A673 (cell line): ENCODE measurements at regions not wholly inside any gene's neighbourhood (a gene's known extent, or its start where the extent isn't known, plus 50 kb on each side); places are given as distances from the start of the nearest gene placed in this dataset.
A peak's percentile ranks its signal among the peaks of the same experiment; 100 is the strongest.

Experiments
- BruUV-seq: library from RNA; stranded (reverse); fragments of 400-500 nt; replicated peaks from 2 replicates; lab custom pipeline; 2021; lab: Mats Ljungman, UMichigan
- CTCF ChIA-PET: fragments of 300-600 bp; sonication (Branson Sonifier 250); formaldehyde crosslinking; loops from one replicate; lab custom pipeline; 2022; ENCODE audit warnings: antibody characterized with exemption; lab: Charles Lee
- POLR2A ChIA-PET: fragments of 300-600 bp; sonication (Branson Sonifier 250); formaldehyde crosslinking; loops from one replicate; lab custom pipeline; 2022; ENCODE audit warnings: antibody characterized with exemption; ENCODE audit not compliant: low non-redundant PET; lab: Charles Lee
- DNase-seq: peaks from one replicate; pipeline ENCODE4 v3.0.0-alpha.2; 2015; ENCODE audit warnings: low spot score
- H3K27ac ChIP-seq: fragments of 200-600 bp; sonication (generic); 2 replicates; pipeline ENCODE4 v1.5.1; 2016; ENCODE audit warnings: mixed run types, low read depth, mild to moderate bottlenecking, mixed read lengths, antibody characterized with exemption, low read length; ENCODE audit not compliant: poor library complexity, severe bottlenecking
- H3K27me3 ChIP-seq: fragments of 200-600 bp; sonication (generic); replicated peaks from 2 replicates; pipeline ENCODE4 v1.6.1; 2017; ENCODE audit warnings: mixed run types, low read depth, mild to moderate bottlenecking, mixed read lengths, antibody characterized with exemption, low read length; ENCODE audit not compliant: insufficient read depth, poor library complexity
- H3K36me3 ChIP-seq: fragments of 200-600 bp; sonication (generic); 2 replicates; pipeline ENCODE4 v1.6.1; 2016; ENCODE audit warnings: mixed run types, mild to moderate bottlenecking, mixed read lengths, antibody characterized with exemption, low read length; ENCODE audit not compliant: insufficient read depth, poor library complexity, severe bottlenecking
- H3K4me1 ChIP-seq: fragments of 200-600 bp; sonication (generic); 2 replicates; pipeline ENCODE4 v1.6.1; 2017; ENCODE audit warnings: mixed run types, mild to moderate bottlenecking, mixed read lengths, antibody characterized with exemption, low read length; ENCODE audit not compliant: insufficient read depth, poor library complexity, severe bottlenecking
- H3K4me3 ChIP-seq: fragments of 200-600 bp; sonication (generic); 2 replicates; pipeline ENCODE4 v1.5.1; 2016; ENCODE audit warnings: low read depth, mixed run types, mild to moderate bottlenecking, mixed read lengths, low read length; ENCODE audit not compliant: poor library complexity, severe bottlenecking
- H3K9me3 ChIP-seq: fragments of 200-600 bp; sonication (generic); 2 replicates; pipeline ENCODE4 v1.6.1; 2016; ENCODE audit warnings: mixed run types, low read depth, mild to moderate bottlenecking, mixed read lengths, antibody characterized with exemption, low read length; ENCODE audit not compliant: poor library complexity, severe bottlenecking
- CTCF ChIP-seq: fragments of 300-800, 200-600 bp; sonication (generic); conservative IDR thresholded peaks from 2 replicates; pipeline ENCODE4 v1.5.1; 2017; ENCODE audit warnings: low read depth, mild to moderate bottlenecking, antibody characterized with exemption, low read length, moderate library complexity, mixed read lengths
- EZH2 ChIP-seq: fragments of 200-600 bp; sonication (generic); IDR thresholded peaks from 2 replicates; pipeline ENCODE4 v1.6.1; 2017; ENCODE audit warnings: borderline replicate concordance, low read depth, mild to moderate bottlenecking, mixed read lengths, antibody characterized with exemption, low read length; ENCODE audit not compliant: poor library complexity, severe bottlenecking
- intact Hi-C: fragments of 100-400 bp; cut with micrococcal nuclease; formaldehyde crosslinking; loops from one replicate; pipeline ENCODE4 v1.10.0; 2022; ENCODE audit not compliant: unreplicated experiment

GRCh38 chr1:24992124-24992760 lies 62.2 kb upstream of the RUNX3 start:
- H3K4me1 ChIP-seq = no peaks in the 10 kb centered on the region
- no peaks in the 10 kb centered on the region for H3K27me3 ChIP-seq
- intact Hi-C loops = no loop called here
- no TSS peak for BruUV-seq
- ChIA-PET POLR2A (no interaction called here), CTCF (no interaction called here)
- TF ChIP-seq CTCF = no peak
- no peak for TF ChIP-seq EZH2
- no peaks in the 10 kb centered on the region for H3K36me3 ChIP-seq
- no peak for DNase-seq
- H3K27ac ChIP-seq = no peak overlapping the region
- H3K9me3 ChIP-seq = no peaks in the 10 kb centered on the region
- no peak overlapping the region for H3K4me3 ChIP-seq

GRCh38 chr1:24991697-24992096 lies 61.6 kb upstream of the RUNX3 start:
- intact Hi-C loops = no loop called here
- TF ChIP-seq EZH2 (no peak), CTCF (no peak)
- ChIA-PET CTCF (no interaction called here), POLR2A (no interaction called here)
- no TSS peak for BruUV-seq
- Histone ChIP-seq H3K27ac (no peak overlapping the region), H3K4me1 (no peaks in the 10 kb centered on the region), H3K36me3 (no peaks in the 10 kb centered on the region), H3K4me3 (no peak overlapping the region), H3K9me3 (no peaks in the 10 kb centered on the region), H3K27me3 (no peaks in the 10 kb centered on the region)
- no peak for DNase-seq

GRCh38 chr1:24990779-24991641 lies 60.9 kb upstream of the RUNX3 start:
- Histone ChIP-seq H3K27me3 (no peaks in the 10 kb centered on the region), H3K4me1 (no peaks in the 10 kb centered on the region), H3K9me3 (no peaks in the 10 kb centered on the region), H3K4me3 (no peak overlapping the region), H3K27ac (no peak overlapping the region), H3K36me3 (no peaks in the 10 kb centered on the region)
- POLR2A ChIA-PET = no interaction called here
- TF ChIP-seq EZH2 (no peak), CTCF (0 out of 2 replicates have a peak, but pooled peaks have one; percentile 8)
- no TSS peak for BruUV-seq
- CTCF ChIA-PET = no interaction called here
- intact Hi-C loops = no loop called here
- no peak for DNase-seq
